Central memory CD8-positive, alpha-beta T cell (primary cell): ENCODE measurements at regions not wholly inside any gene's neighbourhood (a gene's known extent, or its start where the extent isn't known, plus 50 kb on each side); places are given as distances from the start of the nearest gene placed in this dataset.
"Not testable (repeated sequence)": the region's sequence is repeated elsewhere in the genome, so short reads cannot be mapped to it uniquely, and the experiment has no call there.

Experiments
- ATAC-seq: fragments of 150-1000 bp; cut with Tn5 transposase; replicated peaks from 2 replicates; pipeline ENCODE4 v1.10.0; 2022; ENCODE audit warnings: mild to moderate bottlenecking, moderate FRiP score, moderate number of reproducible peaks; ENCODE audit not compliant: poor library complexity, severe bottlenecking; ENCODE audit errors: extremely low read depth
- DNase-seq, 2 donors: peaks; one replicate each; pipeline ENCODE4 v3.0.0; 2021; ENCODE audit warnings: low spot score in 2 of 2
- H3K27ac Mint-ChIP-seq: one replicate; pipeline ENCODE4 v1.8.0; 2022; ENCODE audit warnings: low read depth, mild to moderate bottlenecking, moderate library complexity, mixed read lengths
- H3K27me3 Mint-ChIP-seq: one replicate; pipeline ENCODE4 v1.8.0; 2022; ENCODE audit warnings: mixed read lengths
- H3K36me3 Mint-ChIP-seq: one replicate; pipeline ENCODE4 v1.8.0; 2022; ENCODE audit warnings: mild to moderate bottlenecking, moderate library complexity, mixed read lengths; ENCODE audit not compliant: insufficient read depth
- H3K4me1 Mint-ChIP-seq: one replicate; pipeline ENCODE4 v1.8.0; 2022; ENCODE audit warnings: mixed read lengths
- H3K4me3 Mint-ChIP-seq: one replicate; pipeline ENCODE4 v1.8.0; 2022; ENCODE audit warnings: mild to moderate bottlenecking, moderate library complexity, mixed read lengths
- H3K9me3 Mint-ChIP-seq: one replicate; pipeline ENCODE4 v1.8.0; 2022; ENCODE audit warnings: mixed read lengths

DNA sequence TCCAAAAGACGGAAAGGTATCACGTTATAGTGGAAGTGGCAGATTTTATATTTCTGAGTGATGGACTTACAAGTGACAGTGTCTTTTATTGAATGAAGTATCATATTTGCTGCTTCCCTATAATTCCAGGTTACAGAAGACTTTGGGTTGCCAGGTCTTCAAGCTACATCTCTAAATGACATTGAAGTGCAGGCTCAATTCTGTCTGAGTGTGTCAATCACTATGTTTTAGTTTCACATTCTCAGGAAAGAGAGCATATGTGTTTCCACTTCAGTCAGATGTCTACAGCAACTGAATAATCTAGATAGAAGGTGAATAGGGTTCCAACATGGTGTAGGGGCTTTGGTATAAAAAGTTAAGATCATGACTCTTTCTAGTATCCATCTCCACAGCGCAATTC lies 492.7 kb upstream of the API5 start:
- Mint-ChIP-seq H3K4me1 (no peaks in the 10 kb centered on the region), H3K27ac (no peak overlapping the region), H3K9me3 (peaks cover 6% of the 10 kb centered on the region), H3K36me3 (no peaks in the 10 kb centered on the region), H3K27me3 (no peaks in the 10 kb centered on the region), H3K4me3 (no peak overlapping the region)
- DNase-seq (no peak), ATAC-seq (no peak)

DNA sequence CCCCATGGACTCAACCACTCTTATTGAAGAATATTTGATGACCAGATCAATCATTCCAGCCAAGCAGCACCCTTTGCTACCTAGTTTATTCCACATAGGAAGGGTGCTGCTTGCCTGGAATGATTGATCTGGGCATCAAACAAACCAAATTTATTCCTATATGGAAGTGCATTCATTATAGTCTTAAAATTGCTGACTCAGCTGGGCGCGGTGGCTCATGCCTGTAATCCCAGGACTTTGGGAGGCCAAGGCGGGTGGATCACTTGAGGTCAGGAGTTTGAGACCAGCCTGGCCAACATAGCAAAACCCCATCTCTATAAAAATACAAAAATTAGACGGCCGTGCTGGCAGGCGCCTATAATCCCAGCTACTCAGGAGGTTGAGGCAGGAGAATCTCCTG lies 489.6 kb upstream of the API5 start:
- H3K4me1 Mint-ChIP-seq, H3K9me3 Mint-ChIP-seq, H3K4me3 Mint-ChIP-seq, ATAC-seq, DNase-seq, H3K27ac Mint-ChIP-seq, H3K27me3 Mint-ChIP-seq, H3K36me3 Mint-ChIP-seq: not testable (repeated sequence)

DNA sequence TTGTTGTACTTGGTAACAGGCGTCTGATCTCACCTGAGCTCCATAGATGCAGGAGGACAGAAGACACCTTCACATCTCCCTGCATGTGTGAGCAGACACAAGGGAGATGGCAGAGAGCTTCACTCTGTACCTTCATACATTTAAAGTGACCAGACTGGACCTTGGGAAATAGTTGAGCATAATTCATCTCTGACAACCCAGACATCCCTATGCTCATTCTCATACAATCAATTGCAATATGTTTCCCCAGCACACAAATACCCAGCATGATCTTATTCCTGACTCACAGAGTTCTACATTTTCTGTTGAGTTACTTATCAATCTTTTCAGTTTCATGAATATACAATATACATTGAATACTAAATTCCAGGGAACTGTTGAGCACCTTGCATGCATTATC lies 488.2 kb upstream of the API5 start:
- DNase-seq = no peak
- no peaks in the 10 kb centered on the region for H3K27me3 Mint-ChIP-seq
- no peaks in the 10 kb centered on the region for H3K36me3 Mint-ChIP-seq
- no peaks in the 10 kb centered on the region for H3K9me3 Mint-ChIP-seq
- H3K4me3 Mint-ChIP-seq = no peak overlapping the region
- no peak overlapping the region for H3K27ac Mint-ChIP-seq
- no peak for ATAC-seq
- H3K4me1 Mint-ChIP-seq = no peaks in the 10 kb centered on the region

DNA sequence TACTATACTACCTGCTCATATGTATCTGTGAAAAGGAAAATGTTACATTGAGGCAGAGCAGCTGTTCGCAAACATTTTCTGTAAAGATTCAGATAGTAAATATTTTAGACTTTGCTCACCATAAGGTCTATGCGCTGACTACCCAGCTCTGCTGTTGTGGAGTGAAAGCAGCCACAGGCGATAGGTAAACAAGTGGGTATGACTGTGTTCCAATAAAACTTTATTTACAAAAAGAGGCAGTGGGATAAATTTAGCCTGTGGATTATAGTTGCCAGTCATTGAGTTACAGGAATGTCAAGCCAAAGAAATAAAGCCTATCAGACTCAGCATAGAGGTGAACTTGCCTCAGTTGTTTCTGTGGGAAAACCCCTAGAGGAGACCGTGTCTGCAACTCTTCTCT lies 487.7 kb upstream of the API5 start:
- no peak for DNase-seq
- peaks cover 2% of the 10 kb centered on the region for H3K9me3 Mint-ChIP-seq

DNA sequence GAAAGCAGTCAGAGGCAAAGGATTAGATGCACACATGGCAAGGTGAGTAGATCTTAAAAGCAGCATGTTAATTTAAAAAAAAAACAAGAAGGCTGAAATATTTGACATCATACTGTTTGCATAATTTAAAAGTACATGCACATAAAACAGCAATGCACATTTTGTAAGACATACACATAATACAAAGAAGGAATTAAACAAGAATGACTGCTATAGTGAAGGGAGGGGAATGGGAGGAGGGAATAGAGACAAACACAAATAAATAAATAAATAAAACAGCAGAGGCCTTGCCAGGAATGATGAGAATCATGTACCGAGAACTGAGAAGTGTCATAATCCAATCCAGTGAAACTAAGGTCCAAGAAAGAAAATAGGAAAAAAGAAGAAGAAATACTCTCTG lies 486.2 kb upstream of the API5 start:
- Mint-ChIP-seq H3K36me3 (no peaks in the 10 kb centered on the region), H3K27ac (no peak overlapping the region), H3K4me3 (no peak overlapping the region), H3K4me1 (no peaks in the 10 kb centered on the region), H3K9me3 (peaks cover 10% of the 10 kb centered on the region), H3K27me3 (no peaks in the 10 kb centered on the region)
- DNase-seq = no peak
- ATAC-seq = no peak

More for the DNA sequence above, 487.7 kb upstream of the API5 start:
- Mint-ChIP-seq H3K4me1 (no peaks in the 10 kb centered on the region), H3K36me3 (no peaks in the 10 kb centered on the region), H3K27ac (no peak overlapping the region), H3K27me3 (no peaks in the 10 kb centered on the region), H3K4me3 (no peak overlapping the region)
- ATAC-seq = no peak

DNA sequence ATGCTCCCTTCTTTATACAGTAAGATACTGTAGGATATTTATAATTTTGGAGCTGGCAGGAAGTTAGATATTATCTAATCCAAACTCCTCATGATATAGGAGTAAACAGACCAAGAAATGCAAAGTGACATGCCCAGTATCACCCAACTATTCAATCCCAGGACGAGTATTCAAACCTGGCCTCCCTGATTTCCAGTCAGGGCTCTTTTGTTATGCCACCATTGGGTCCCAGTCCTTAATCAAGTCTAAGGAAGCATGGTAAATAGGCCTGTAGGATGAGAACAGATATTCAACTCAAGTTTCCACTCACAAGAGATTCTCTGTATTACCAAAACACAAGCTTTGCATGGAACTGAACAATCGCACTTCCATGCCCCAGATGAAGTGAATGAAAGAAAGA lies 484.0 kb upstream of the API5 start:
- Mint-ChIP-seq H3K9me3 (peaks cover 10% of the 10 kb centered on the region), H3K36me3 (no peaks in the 10 kb centered on the region), H3K4me1 (no peaks in the 10 kb centered on the region), H3K4me3 (no peak overlapping the region), H3K27ac (no peak overlapping the region), H3K27me3 (no peaks in the 10 kb centered on the region)
- ATAC-seq = no peak
- no peak for DNase-seq

DNA sequence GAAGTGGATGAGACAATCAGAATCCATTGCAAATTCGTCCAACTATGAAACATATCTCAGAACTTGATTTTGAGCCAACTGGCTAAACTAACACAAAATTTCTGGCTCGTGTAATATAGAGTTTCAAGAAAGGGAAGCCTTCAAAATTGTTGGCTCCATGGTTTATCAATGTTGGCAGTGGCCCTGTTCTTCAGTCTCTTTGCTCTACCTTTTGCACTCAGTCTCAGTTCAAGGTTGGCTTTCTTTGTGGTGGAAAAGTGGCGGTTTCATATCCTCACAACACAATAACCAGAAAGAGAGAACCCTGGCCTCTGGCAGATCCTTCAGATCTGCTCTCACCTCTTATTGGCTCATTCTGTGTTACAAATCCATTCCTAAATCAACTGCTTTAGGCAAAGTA lies 473.8 kb upstream of the API5 start:
- no peak for ATAC-seq
- no peak overlapping the region for H3K27ac Mint-ChIP-seq
- H3K9me3 Mint-ChIP-seq = peaks cover 26% of the 10 kb centered on the region
- H3K36me3 Mint-ChIP-seq = no peaks in the 10 kb centered on the region
- H3K4me1 Mint-ChIP-seq = no peaks in the 10 kb centered on the region
- H3K27me3 Mint-ChIP-seq = no peaks in the 10 kb centered on the region
- DNase-seq = no peak
- H3K4me3 Mint-ChIP-seq = no peak overlapping the region

DNA sequence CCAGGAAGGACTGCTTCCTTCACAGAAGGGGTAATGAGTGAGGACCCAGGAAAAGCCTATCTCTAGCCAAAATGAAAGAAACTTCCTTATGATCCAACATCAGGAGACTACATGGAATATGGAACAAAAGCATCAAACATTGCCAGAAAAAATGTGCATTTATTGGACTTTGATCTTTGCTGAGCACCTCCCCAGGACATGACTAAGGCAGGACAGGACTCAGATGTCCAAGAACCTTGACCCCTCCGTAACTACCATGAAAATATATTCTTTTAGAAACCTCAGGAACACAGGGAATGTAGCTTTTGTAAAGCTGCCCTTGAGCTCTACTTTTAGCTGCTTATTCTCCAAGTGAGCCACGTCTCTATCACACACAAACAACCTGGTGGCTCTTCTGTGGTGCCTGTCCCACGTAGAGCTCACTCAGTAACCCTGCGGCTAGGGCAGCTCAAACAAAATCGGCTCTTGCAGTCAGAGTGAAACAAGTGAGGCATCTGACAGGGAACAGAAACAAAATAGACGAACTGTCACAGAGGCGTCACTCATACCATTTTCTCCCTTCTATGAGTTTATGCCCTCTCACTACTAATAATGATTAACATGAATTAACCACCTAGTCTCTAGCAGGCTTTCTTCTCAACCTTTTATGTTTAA lies 471.5 kb upstream of the API5 start:
- ATAC-seq = no peak
- Mint-ChIP-seq H3K27me3 (no peaks in the 10 kb centered on the region), H3K4me1 (no peaks in the 10 kb centered on the region), H3K4me3 (no peak overlapping the region), H3K36me3 (no peaks in the 10 kb centered on the region), H3K9me3 (peaks cover 20% of the 10 kb centered on the region), H3K27ac (no peak overlapping the region)
- DNase-seq = no peak

DNA sequence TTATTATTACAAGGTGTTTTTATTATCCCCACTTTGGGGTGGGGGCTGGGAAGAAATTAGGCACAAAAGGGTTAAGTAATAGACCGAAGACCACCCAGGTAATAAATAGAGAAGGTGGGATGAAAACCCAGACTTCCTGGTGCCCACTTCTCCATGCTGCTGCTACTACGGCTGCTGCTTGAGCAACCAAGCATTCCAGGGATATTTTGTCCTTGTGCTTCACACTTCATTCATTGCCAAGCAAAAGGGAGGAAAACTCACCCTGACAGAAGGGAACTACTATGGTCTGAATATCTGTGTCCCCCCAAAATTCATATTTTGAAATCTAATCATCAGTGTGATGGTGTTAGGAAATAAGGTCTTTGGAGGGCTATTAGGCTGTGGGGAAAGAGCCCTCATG lies 470.9 kb upstream of the API5 start:
- peaks cover 16% of the 10 kb centered on the region for H3K9me3 Mint-ChIP-seq
- ATAC-seq (no peak), DNase-seq (no peak)
- H3K4me1 Mint-ChIP-seq = no peaks in the 10 kb centered on the region
- H3K27ac Mint-ChIP-seq = no peak overlapping the region
- H3K36me3 Mint-ChIP-seq = no peaks in the 10 kb centered on the region
- H3K27me3 Mint-ChIP-seq = no peaks in the 10 kb centered on the region
- H3K4me3 Mint-ChIP-seq = no peak overlapping the region

DNA sequence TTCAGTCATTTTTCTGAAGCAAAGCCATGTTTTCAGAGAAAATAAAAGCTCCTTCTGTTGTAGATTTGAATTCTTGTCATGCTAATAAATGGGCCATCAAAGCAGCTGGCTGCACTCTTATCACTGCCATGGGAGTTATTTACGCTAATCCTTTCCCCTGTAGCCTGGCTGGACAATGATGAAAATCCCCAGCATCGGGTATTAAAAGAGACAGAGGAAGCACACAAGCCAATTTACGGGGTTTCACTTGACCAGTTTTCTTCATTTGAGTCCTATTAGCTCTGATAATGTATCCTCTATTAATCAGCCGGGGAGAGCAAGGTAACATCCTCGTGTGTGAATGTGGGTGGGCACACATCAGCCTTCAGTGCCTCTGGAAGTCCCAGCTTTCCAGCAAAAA lies 470.2 kb upstream of the API5 start:
- no peak overlapping the region for H3K4me3 Mint-ChIP-seq
- ATAC-seq (no peak), DNase-seq (no peak)
- no peaks in the 10 kb centered on the region for H3K36me3 Mint-ChIP-seq
- no peaks in the 10 kb centered on the region for H3K27me3 Mint-ChIP-seq
- no peak overlapping the region for H3K27ac Mint-ChIP-seq
- peaks cover 13% of the 10 kb centered on the region for H3K9me3 Mint-ChIP-seq
- H3K4me1 Mint-ChIP-seq = no peaks in the 10 kb centered on the region

DNA sequence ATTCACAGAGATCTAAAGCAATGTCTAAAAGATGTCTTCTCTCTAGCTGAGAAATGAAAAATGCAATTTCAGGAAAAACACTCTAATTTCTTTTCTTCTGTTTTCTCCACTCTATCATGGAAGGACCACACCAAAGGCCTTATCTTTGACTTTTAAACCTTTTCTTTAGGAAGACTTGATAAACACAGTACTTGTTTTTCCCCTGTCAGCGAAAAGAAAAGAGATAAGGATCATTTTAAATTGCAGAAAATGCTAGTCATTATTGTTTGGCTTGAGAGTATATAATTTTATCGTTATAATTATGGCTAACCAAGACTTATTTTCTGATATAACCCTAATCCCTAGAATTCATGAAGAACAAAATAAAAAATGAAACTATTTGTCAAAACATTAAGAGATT lies 462.4 kb upstream of the API5 start:
- H3K9me3 Mint-ChIP-seq = peaks cover 27% of the 10 kb centered on the region
- no peaks in the 10 kb centered on the region for H3K27me3 Mint-ChIP-seq
- H3K4me1 Mint-ChIP-seq = no peaks in the 10 kb centered on the region
- H3K36me3 Mint-ChIP-seq = no peaks in the 10 kb centered on the region
- DNase-seq (no peak), ATAC-seq (no peak)
- no peak overlapping the region for H3K4me3 Mint-ChIP-seq
- H3K27ac Mint-ChIP-seq = no peak overlapping the region

DNA sequence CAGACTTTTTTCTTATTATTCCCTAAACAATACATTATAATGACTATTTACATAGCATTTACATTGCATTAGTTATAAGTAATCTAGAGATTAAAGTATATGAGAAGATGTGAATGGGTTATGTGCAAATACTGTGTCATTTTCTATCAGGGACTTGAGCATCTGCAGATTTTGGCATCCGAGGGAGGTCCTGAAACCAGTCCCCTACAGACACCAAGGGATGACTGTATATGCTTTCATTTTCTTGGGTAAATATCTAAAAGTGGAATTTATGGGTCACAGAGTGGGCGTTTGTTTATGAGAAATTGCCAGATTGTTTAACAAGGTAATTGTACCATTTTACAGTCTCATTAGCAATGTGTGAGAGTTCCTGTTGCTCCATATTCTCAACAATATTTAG lies 454.5 kb upstream of the API5 start:
- Mint-ChIP-seq H3K36me3 (no peaks in the 10 kb centered on the region), H3K9me3 (peaks cover 12% of the 10 kb centered on the region), H3K27me3 (no peaks in the 10 kb centered on the region), H3K4me3 (no peak overlapping the region), H3K4me1 (no peaks in the 10 kb centered on the region), H3K27ac (no peak overlapping the region)
- DNase-seq (no peak), ATAC-seq (no peak)

DNA sequence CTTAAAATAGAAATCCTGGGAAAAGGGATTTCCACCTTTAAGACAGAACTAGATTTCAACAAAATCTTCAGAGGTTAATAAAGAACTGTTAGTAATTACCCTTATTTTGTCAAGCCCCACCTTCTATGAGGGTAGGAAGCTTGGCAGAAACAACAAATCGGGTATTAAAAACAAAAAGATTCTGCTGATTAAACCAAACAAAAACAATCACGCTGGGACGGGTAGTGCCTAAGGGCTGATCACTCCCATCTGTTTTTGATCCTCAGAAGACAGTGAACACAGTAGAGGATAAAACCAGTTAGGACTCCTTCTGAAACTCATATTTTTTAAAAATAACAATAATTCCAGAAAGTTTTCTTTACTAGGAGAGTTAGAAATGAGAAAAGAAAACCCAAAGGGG lies 441.3 kb upstream of the API5 start:
- Mint-ChIP-seq H3K36me3 (no peaks in the 10 kb centered on the region), H3K4me1 (no peaks in the 10 kb centered on the region), H3K27me3 (no peaks in the 10 kb centered on the region), H3K27ac (no peak overlapping the region), H3K9me3 (peaks cover 20% of the 10 kb centered on the region), H3K4me3 (no peak overlapping the region)
- ATAC-seq = no peak
- DNase-seq = no peak
